CD4-positive, alpha-beta T cell treated with Interferon alpha-2 for 1 hour (primary cell): ENCODE measurements at regions not wholly inside any gene's neighbourhood (a gene's known extent, or its start where the extent isn't known, plus 50 kb on each side); places are given as distances from the start of the nearest gene placed in this dataset.

Experiments used
- DNase-seq, 2 donors: peaks; one replicate each; pipeline ENCODE4 v3.0.0-alpha.2; 2020 to 2022

- no peak for DNase-seq
Observed at GRCh38 chr6:167588920-167589614, 237.6 kb upstream of the AFDN start.

- DNase-seq: no peak
Observed at GRCh38 chr6:167589615-167589940, 237.1 kb upstream of the AFDN start.

DNA sequence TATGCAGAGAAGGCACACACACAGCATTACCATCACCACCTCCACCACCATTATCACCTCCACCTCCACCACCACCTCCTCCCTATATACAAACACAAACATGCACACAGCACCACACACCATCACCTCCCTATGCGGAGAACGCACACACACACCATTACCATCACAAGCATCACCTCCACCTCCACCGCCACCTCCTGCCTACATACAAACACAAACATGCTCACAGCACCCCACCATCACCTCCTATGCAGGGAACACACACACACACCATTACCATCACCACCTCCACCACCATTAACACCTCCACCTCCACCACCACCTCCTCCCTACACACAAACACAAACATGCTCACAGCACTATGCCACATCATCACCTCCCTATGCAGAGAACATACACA, 236.5 kb upstream of the AFDN start:
- no peak for DNase-seq
